SK-N-SH treated with all-trans-retinoic acid at 6 μM for 48 hours (cell line): ENCODE measurements at regions not wholly inside any gene's neighbourhood (a gene's known extent, or its start where the extent isn't known, plus 50 kb on each side); places are given as distances from the start of the nearest gene placed in this dataset.

Source experiments
- ESRRG ChIP-seq: fragments of 250-450 bp; sonication (Bioruptor Pico); IDR thresholded peaks from 2 replicates; pipeline ENCODE4 v1.6.1; 2021; ENCODE audit warnings: mild to moderate bottlenecking
- OSR1 ChIP-seq: fragments of 250-450 bp; sonication (Bioruptor Pico); IDR thresholded peaks from 2 replicates; pipeline ENCODE4 v1.8.0; 2022; ENCODE audit warnings: moderate library complexity, mild to moderate bottlenecking, inconsistent platforms
- PATZ1 ChIP-seq: fragments of 250-450 bp; sonication (Bioruptor Pico); IDR thresholded peaks from 2 replicates; pipeline ENCODE4 v1.8.0; 2020; ENCODE audit warnings: mild to moderate bottlenecking, moderate library complexity, borderline replicate concordance
- POU6F1 ChIP-seq: fragments of 250-450 bp; sonication (Bioruptor Pico); IDR thresholded peaks from 2 replicates; pipeline ENCODE4 v1.8.0; 2021; ENCODE audit warnings: low read depth, mild to moderate bottlenecking, moderate library complexity, borderline replicate concordance
- PPARA ChIP-seq: fragments of 250-450 bp; sonication (Bioruptor Pico); IDR thresholded peaks from 2 replicates; pipeline ENCODE4 v1.5.0; 2020; ENCODE audit warnings: mild to moderate bottlenecking, borderline replicate concordance
- RARB ChIP-seq: fragments of 250-450 bp; sonication (Bioruptor Pico); IDR thresholded peaks from 2 replicates; pipeline ENCODE4 v1.8.0; 2021; ENCODE audit warnings: mild to moderate bottlenecking, moderate library complexity
- TCF4 ChIP-seq: fragments of 250-450 bp; sonication (Bioruptor Pico); IDR thresholded peaks from 2 replicates; pipeline ENCODE4 v1.8.0; 2021; ENCODE audit warnings: mild to moderate bottlenecking, moderate library complexity, borderline replicate concordance
- TOX ChIP-seq: fragments of 250-450 bp; sonication (Bioruptor Pico); IDR thresholded peaks from 2 replicates; pipeline ENCODE4 v1.8.0; 2021; ENCODE audit warnings: mild to moderate bottlenecking, moderate library complexity, borderline replicate concordance
- TSHZ2 ChIP-seq: fragments of 250-450 bp; sonication (Bioruptor Pico); IDR thresholded peaks from 2 replicates; pipeline ENCODE4 v1.5.0; 2020; ENCODE audit warnings: mild to moderate bottlenecking, moderate library complexity
- ZFP3 ChIP-seq: fragments of 250-450 bp; sonication (Bioruptor Pico); IDR thresholded peaks from 2 replicates; pipeline ENCODE4 v1.5.0; 2020; ENCODE audit warnings: mild to moderate bottlenecking, moderate library complexity
- ZFP30 ChIP-seq: fragments of 450-650 bp; formaldehyde crosslinking; IDR thresholded peaks from 2 replicates; pipeline ENCODE4 v1.5.0; 2022; ENCODE audit warnings: mild to moderate bottlenecking, moderate library complexity
- ZNF565 ChIP-seq: fragments of 450-650 bp; formaldehyde crosslinking; conservative IDR thresholded peaks from 2 replicates; pipeline ENCODE4 v1.5.0; 2020; ENCODE audit warnings: low read depth, mild to moderate bottlenecking, moderate library complexity
- ZNF70 ChIP-seq: fragments of 450-650 bp; formaldehyde crosslinking; IDR thresholded peaks from 2 replicates; pipeline ENCODE4 v1.5.0; 2020; ENCODE audit warnings: mild to moderate bottlenecking, moderate library complexity
- TF ChIP-seq, protein P1 (sequence below): fragments of 250-450 bp; sonication (Bioruptor Pico); IDR thresholded peaks from 2 replicates; pipeline ENCODE4 v1.5.1; 2021; ENCODE audit warnings: mild to moderate bottlenecking, moderate library complexity

- TF ChIP-seq TSHZ2 (CRISPR knock-in tag), result no peak
- no peak for TF ChIP-seq PATZ1 (CRISPR knock-in tag)
- no peak for TF ChIP-seq ZFP3 (CRISPR knock-in tag)
- no peak for TF ChIP-seq RARB
- TF ChIP-seq, protein P1, sequence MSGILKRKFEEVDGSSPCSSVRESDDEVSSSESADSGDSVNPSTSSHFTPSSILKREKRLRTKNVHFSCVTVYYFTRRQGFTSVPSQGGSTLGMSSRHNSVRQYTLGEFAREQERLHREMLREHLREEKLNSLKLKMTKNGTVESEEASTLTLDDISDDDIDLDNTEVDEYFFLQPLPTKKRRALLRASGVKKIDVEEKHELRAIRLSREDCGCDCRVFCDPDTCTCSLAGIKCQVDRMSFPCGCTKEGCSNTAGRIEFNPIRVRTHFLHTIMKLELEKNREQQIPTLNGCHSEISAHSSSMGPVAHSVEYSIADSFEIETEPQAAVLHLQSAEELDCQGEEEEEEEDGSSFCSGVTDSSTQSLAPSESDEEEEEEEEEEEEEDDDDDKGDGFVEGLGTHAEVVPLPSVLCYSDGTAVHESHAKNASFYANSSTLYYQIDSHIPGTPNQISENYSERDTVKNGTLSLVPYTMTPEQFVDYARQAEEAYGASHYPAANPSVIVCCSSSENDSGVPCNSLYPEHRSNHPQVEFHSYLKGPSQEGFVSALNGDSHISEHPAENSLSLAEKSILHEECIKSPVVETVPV, result no peak
- no peak for TF ChIP-seq ZNF565 (CRISPR knock-in tag)
- no peak for TF ChIP-seq POU6F1 (CRISPR knock-in tag)
- TF ChIP-seq TCF4 (CRISPR knock-in tag), result no peak
- TF ChIP-seq ZNF70 (CRISPR knock-in tag), result no peak
- TF ChIP-seq ESRRG, result no peak
- no peak for TF ChIP-seq ZFP30
- TF ChIP-seq OSR1, result no peak
- TF ChIP-seq PPARA (CRISPR knock-in tag), result no peak
- TF ChIP-seq TOX (CRISPR knock-in tag), result no peak
Measured at GRCh38 chr2:194014639-194015038, 1642.4 kb upstream of the SLC39A10 start.
